GM18508 (cell line): ENCODE measurements at regions not wholly inside any gene's neighbourhood (a gene's known extent, or its start where the extent isn't known, plus 50 kb on each side); places are given as distances from the start of the nearest gene placed in this dataset.

Experiments used
- ATAC-seq: cut with Tn5 transposase; IDR thresholded peaks from one replicate; pipeline ENCODE4 v1.9.1; 2021; ENCODE audit warnings: moderate number of reproducible peaks; ENCODE audit not compliant: insufficient read depth, unreplicated experiment

DNA sequence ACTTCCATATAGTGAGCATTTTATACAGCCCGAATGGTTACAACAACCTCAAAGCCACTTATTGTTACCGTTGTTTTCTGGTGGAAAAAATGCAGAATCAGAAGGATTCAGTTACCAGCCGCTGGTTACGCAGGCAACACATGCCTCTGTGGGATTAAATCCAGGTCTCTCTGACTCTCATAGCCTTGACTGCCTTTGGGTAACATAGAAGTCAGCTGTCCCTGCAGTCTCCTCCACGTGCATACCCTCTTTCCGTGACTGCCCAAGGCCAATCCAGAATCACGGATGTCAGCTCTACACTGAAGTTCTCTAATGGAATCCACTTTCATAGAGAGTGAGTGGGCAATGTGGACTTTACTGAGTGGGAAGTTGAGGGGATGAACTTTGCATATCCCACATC, 189.5 kb upstream of the DNAJC19 start:
- no peak for ATAC-seq

DNA sequence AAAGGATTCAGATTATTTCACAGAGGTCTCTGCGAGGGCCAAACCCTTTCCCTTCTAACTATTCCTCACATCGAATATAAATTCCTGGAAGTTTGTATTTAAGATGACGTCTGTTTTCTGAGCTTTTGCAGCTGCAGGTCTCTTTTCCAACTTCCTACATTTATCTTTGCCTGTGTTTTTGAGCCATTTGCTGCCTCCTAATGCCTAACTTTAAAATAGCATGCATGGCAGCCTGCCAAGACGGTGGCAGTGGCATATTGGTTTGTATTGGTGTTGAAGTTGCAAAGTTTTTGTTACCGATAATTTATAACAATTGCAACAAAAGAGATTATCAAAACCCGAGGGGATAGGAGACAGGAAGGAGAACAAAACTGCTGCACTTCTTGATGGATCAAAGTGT, 187.1 kb upstream of the DNAJC19 start:
- ATAC-seq: no peak

GRCh38 chr3:181174676-181175233, 185.2 kb upstream of the DNAJC19 start:
- no peak for ATAC-seq

- ATAC-seq: no peak
These were observed 184.5 kb upstream of the DNAJC19 start for GRCh38 chr3:181174022-181174421.

DNA sequence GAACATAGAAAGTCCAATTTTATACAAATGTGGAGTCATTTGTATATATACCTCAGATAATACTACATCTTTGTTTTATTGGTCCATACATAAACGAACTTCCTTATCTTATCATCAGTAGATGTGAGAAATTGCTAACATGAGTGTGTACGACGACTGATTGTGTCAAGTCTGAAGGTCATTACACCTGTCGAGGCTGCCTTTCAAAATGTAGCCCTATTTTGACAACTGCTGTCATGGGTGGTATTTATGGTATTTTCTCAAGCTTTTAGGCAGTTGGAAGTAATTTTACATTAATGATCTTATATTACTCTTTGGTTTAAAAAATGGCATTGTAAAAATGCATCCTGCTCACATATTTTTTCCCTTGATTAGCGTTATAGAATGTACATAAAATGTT, 183.7 kb upstream of the DNAJC19 start:
- ATAC-seq: no peak

GRCh38 chr3:181134873-181135272, 145.3 kb upstream of the DNAJC19 start:
- no peak for ATAC-seq

DNA sequence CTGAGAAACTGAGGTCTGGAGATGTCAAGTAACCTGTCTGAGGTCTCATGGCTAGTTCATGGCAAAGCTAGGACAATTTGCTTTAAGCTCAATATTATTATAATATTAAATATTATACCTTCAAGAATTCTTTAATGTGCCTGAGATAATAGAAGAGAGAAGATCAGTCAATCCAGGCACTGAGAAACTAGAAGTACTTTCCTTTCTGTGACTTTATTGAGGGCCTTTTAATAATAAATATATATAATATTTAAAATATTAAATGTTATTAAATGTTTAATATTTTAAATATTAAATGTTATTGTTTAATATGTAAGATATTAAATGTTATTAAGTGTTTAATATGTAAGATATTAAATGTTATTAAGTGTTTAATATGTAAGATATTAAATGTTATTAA, 144.3 kb upstream of the DNAJC19 start:
- ATAC-seq: no peak

GRCh38 chr3:181105646-181106045, 116.1 kb upstream of the DNAJC19 start:
- no peak for ATAC-seq

GRCh38 chr3:181103605-181104004, 114.1 kb upstream of the DNAJC19 start:
- no peak for ATAC-seq

GRCh38 chr3:181086011-181086410, 96.5 kb upstream of the DNAJC19 start:
- ATAC-seq: no peak

GRCh38 chr3:181081930-181082329, 92.4 kb upstream of the DNAJC19 start:
- ATAC-seq: no peak

DNA sequence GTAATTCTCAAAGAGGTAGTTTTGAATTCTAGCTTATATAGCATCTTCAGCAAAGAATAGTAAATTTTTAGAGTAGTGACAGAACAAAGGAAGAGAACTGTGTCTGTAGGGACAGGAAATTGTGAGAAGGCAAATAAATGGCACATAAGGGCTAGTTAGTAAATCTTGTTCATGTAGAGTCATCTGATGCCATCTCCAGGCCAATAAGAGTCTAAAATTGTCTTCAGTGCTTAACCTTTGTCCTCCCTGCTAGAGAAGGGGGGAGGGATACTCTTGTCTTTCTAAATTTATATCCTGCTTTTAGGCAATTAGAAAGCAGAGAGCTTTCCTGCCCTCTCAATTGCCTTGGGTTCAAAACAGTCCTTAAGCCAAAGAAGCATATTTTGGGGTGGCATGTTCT, 87.0 kb upstream of the DNAJC19 start:
- ATAC-seq: no peak

- no peak for ATAC-seq
These were observed 85.6 kb upstream of the DNAJC19 start for GRCh38 chr3:181075098-181075497.

- ATAC-seq: no peak
These were observed 76.9 kb upstream of the DNAJC19 start for GRCh38 chr3:181066143-181067087.

- no peak for ATAC-seq
These were observed 66.7 kb upstream of the DNAJC19 start for GRCh38 chr3:181056136-181056732.

- no peak for ATAC-seq
These were observed 65.0 kb upstream of the DNAJC19 start for GRCh38 chr3:181054538-181054937.

DNA sequence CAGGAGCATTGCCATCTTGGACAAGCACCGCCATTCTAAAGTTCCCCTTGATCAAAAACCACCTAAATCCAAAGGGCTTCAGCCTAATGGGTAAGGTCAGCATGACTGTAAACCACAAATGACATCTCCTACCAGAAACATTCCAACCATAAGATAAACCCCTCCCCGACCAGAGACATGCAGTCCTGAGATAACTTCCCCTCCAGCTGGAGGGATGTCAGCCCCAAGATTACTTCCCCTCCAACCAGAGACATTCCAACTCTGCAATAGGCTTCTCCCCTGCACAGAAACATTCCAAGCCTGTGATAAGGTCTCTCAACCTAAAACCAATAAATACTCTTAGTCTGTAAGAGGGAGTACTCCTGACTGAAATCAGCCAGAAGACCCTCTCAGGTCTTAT, 62.7 kb upstream of the DNAJC19 start:
- no peak for ATAC-seq

- ATAC-seq: no peak
These were observed 61.2 kb upstream of the DNAJC19 start for GRCh38 chr3:181050738-181051137.

DNA sequence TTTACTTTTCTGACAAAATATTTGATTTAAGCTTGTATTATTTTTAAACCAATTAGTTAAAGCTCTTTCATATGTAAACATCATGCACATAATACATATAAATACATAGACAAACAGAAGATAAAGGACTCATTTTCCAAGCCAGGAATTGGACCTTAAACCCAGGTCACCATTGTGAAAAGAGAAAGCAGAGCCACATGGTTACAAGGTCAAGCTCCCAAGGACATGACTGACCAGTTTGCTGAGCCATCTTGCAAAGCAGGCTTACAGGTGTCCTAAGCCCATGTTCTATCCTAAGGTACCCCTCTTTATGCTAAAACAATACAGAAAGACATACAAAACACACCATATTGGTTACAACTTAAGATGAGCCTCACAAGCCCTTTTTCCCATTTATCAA, 50.5 kb upstream of the DNAJC19 start:
- no peak for ATAC-seq
